HCT116 (cell line): ENCODE measurements at regions not wholly inside any gene's neighbourhood (a gene's known extent, or its start where the extent isn't known, plus 50 kb on each side); places are given as distances from the start of the nearest gene placed in this dataset.

Source experiments
- ATAC-seq: fragments of 200-7000 bp; cut with Tn5 transposase; 2 replicates; pipeline ENCODE4 v1.9.1; 2020; ENCODE audit warnings: mild to moderate bottlenecking, moderate library complexity
- BruUV-seq: library from RNA; stranded (reverse); fragments of 400-500 nt; replicated peaks from 2 replicates; lab custom pipeline; 2021; lab: Mats Ljungman, UMichigan
- CTCF ChIA-PET: fragments of 300-600 bp; sonication (Branson Sonifier 250); formaldehyde crosslinking; loops from one replicate; lab custom pipeline; 2021; ENCODE audit warnings: antibody characterized with exemption; lab: Charles Lee
- POLR2A ChIA-PET: fragments of 300-600, 350-600 bp; sonication (Branson Sonifier 250); formaldehyde crosslinking; loops from one replicate; lab custom pipeline; 2021; ENCODE audit warnings: antibody characterized with exemption; lab: Charles Lee
- RAD21 ChIA-PET, 2 experiments: fragments of 300-600 bp; sonication (Branson Sonifier 250); formaldehyde crosslinking; loops; one replicate each; lab custom pipeline; 2023; ENCODE audit warnings: low total read pairs in 2 of 2; ENCODE audit not compliant: uncharacterized antibody in 2 of 2, unreplicated experiment in 2 of 2, low non-redundant PET in 1 of 2; lab: Charles Lee
- DNase-seq: peaks from one replicate; pipeline ENCODE4 v3.0.0-alpha.2; 2010; ENCODE audit warnings: low read depth, low spot score
- H2AFZ ChIP-seq: fragments of 200-600 bp; shearing (Covaris generic), sonication (generic); 2 replicates; pipeline ENCODE4 v1.6.1; 2017; ENCODE audit warnings: low read depth, mixed run types, mixed read lengths, antibody characterized with exemption, low read length; ENCODE audit not compliant: poor library complexity, severe bottlenecking
- H3K27ac ChIP-seq: 2 replicates; pipeline ENCODE4 v1.5.1; 2012; ENCODE audit warnings: low read depth, low read length
- H3K27me3 ChIP-seq: fragments of 200-600 bp; sonication (generic); 2 replicates; pipeline ENCODE4 v1.6.1; 2016; ENCODE audit warnings: mixed run types, low read length, mixed read lengths; ENCODE audit not compliant: insufficient read depth
- H3K36me3 ChIP-seq, 2 experiments: fragments of 200-500 bp in 1 of 2; fragments of 200-600 bp in 1 of 2; sonication (Bioruptor generic) in 1 of 2; sonication (generic) in 1 of 2; 2 replicates each; pipeline versions ENCODE4 v1.5.1 to v1.6.1; 2014 to 2016; ENCODE audit warnings: low read length in 2 of 2, inconsistent platforms in 1 of 2, mixed read lengths in 1 of 2, mixed run types in 1 of 2; ENCODE audit not compliant: insufficient read depth in 2 of 2, control insufficient read depth in 1 of 2
- H3K4me1 ChIP-seq, 2 experiments: fragments of 200-600 bp in 1 of 2; sonication (generic) in 1 of 2; 2 replicates each; pipeline versions ENCODE4 v1.5.1 to v1.6.1; 2012 to 2017; ENCODE audit warnings: low read length in 2 of 2, inconsistent platforms in 1 of 2, mild to moderate bottlenecking in 1 of 2, mixed read lengths in 1 of 2, mixed run types in 1 of 2, moderate library complexity in 1 of 2; ENCODE audit not compliant: insufficient read depth in 2 of 2, control insufficient read depth in 1 of 2
- H3K4me2 ChIP-seq: fragments of 200-600 bp; sonication (generic); 2 replicates; pipeline ENCODE4 v1.6.1; 2017; ENCODE audit warnings: mixed run types, low read length, mixed read lengths
- H3K4me3 ChIP-seq, 2 experiments: fragments of 200-600 bp in 1 of 2; sonication (generic) in 1 of 2; replicated peaks in 1 of 2; 2 replicates each; pipeline ENCODE4 v1.5.1; 2011 to 2016; ENCODE audit warnings: low read length in 2 of 2, control low read depth in 1 of 2, low read depth in 1 of 2, mild to moderate bottlenecking in 1 of 2, mixed read lengths in 1 of 2, mixed run types in 1 of 2
- H3K79me2 ChIP-seq: fragments of 200-600 bp; sonication (generic); 2 replicates; pipeline ENCODE4 v1.6.1; 2017; ENCODE audit warnings: mild to moderate bottlenecking, mixed run types, low read length, moderate library complexity, mixed read lengths; ENCODE audit not compliant: insufficient read depth
- H3K9ac ChIP-seq: fragments of 200-600 bp; sonication (generic); 2 replicates; pipeline ENCODE4 v1.6.1; 2016; ENCODE audit warnings: low read length, mixed read lengths
- H3K9me2 ChIP-seq: fragments of 200-600 bp; sonication (generic), shearing (Covaris generic); 2 replicates; pipeline ENCODE4 v1.6.1; 2017; ENCODE audit warnings: mixed run types, mild to moderate bottlenecking, moderate library complexity; ENCODE audit not compliant: insufficient read depth
- H3K9me3 ChIP-seq, 2 experiments: fragments of 200-500 bp in 1 of 2; fragments of 200-600 bp in 1 of 2; sonication (Bioruptor generic) in 1 of 2; sonication (generic) in 1 of 2; 2 replicates each; pipeline ENCODE4 v1.6.1; 2014 to 2017; ENCODE audit warnings: low read length in 2 of 2, mixed read lengths in 2 of 2, inconsistent platforms in 1 of 2, low read depth in 1 of 2, mild to moderate bottlenecking in 1 of 2, mixed run types in 1 of 2, moderate library complexity in 1 of 2; ENCODE audit not compliant: control insufficient read depth in 1 of 2, insufficient read depth in 1 of 2
- H4K20me1 ChIP-seq: fragments of 200-600 bp; sonication (generic), shearing (Covaris generic); 2 replicates; pipeline ENCODE4 v1.6.1; 2017; ENCODE audit warnings: mixed run types, mild to moderate bottlenecking, moderate library complexity; ENCODE audit not compliant: insufficient read depth
- POLR2A ChIP-seq: IDR thresholded peaks from 2 replicates; pipeline ENCODE4 v1.7.0; 2011; ENCODE audit warnings: borderline replicate concordance; ENCODE audit not compliant: insufficient read depth, insufficient read length; ENCODE audit errors: extremely low read depth
- SRF ChIP-seq: IDR thresholded peaks from 2 replicates; pipeline ENCODE4 v1.6.1; 2012; ENCODE audit warnings: low read depth
- ZFX ChIP-seq: fragments of 450-650 bp; IDR thresholded peaks from 2 replicates; pipeline ENCODE4 v1.6.1; 2017
- intact Hi-C: fragments of 100-400 bp; cut with micrococcal nuclease; formaldehyde crosslinking; loops from 2 replicates; pipeline ENCODE4 v1.10.0; 2022
- TF ChIP-seq, protein P1 (sequence below): IDR thresholded peaks from 2 replicates; pipeline ENCODE4 v1.6.1; 2012; ENCODE audit warnings: low read depth
- TF ChIP-seq, protein P2 (sequence below): IDR thresholded peaks from 2 replicates; pipeline ENCODE4 v1.6.1; 2012
- TF ChIP-seq, protein P3 (sequence below), 3 experiments: fragments of 200-600 bp in 1 of 3; sonication (generic) in 1 of 3; IDR thresholded peaks in 2 of 3; conservative IDR thresholded peaks in 1 of 3; 2 replicates each; pipeline ENCODE4 v1.5.1; 2012 to 2017; ENCODE audit warnings: low read depth in 2 of 3, low read length in 2 of 3, antibody characterized with exemption in 1 of 3, borderline replicate concordance in 1 of 3, control low read depth in 1 of 3, mild to moderate bottlenecking in 1 of 3, mixed read lengths in 1 of 3, mixed run types in 1 of 3, moderate library complexity in 1 of 3; ENCODE audit not compliant: insufficient read depth in 1 of 3

DNA sequence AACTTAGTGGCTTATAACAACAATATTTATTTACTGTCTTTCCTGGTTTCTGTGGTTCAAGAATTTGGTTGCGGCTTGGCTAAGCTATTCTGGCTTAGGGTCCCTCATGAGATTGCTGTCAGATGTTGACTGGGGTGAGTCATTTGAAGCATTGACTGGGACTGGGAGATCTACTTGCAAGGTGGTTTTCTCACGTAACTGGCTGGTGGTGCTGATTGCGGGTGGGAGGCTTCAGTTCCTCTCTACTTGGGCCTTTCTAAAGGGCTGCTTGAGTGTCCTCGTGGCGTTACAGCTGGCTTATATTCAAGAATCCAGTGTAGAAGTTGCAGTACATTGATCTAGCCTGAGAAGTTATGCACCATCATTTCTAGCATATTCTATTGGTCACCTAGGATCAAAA is 218.5 kb upstream of the ELAVL2 start:
- no peaks in the 10 kb centered on the region for H3K79me2 ChIP-seq

More for the DNA sequence above, 218.5 kb upstream of the ELAVL2 start:
- RAD21 ChIA-PET: no interaction called here
- H2AFZ ChIP-seq: no peak overlapping the region
- H3K36me3 ChIP-seq: no peaks in the 10 kb centered on the region
- no peaks in the 10 kb centered on the region for H4K20me1 ChIP-seq
- no peaks in the 10 kb centered on the region for H3K27me3 ChIP-seq
- intact Hi-C loops: no loop called here
- no peak overlapping the region for H3K4me2 ChIP-seq
- H3K9ac ChIP-seq: no peak overlapping the region
- H3K4me3 ChIP-seq: no peak overlapping the region
- POLR2A ChIA-PET: no interaction called here
- DNase-seq (no peak), ATAC-seq (no peak)
- TF ChIP-seq, protein P1, sequence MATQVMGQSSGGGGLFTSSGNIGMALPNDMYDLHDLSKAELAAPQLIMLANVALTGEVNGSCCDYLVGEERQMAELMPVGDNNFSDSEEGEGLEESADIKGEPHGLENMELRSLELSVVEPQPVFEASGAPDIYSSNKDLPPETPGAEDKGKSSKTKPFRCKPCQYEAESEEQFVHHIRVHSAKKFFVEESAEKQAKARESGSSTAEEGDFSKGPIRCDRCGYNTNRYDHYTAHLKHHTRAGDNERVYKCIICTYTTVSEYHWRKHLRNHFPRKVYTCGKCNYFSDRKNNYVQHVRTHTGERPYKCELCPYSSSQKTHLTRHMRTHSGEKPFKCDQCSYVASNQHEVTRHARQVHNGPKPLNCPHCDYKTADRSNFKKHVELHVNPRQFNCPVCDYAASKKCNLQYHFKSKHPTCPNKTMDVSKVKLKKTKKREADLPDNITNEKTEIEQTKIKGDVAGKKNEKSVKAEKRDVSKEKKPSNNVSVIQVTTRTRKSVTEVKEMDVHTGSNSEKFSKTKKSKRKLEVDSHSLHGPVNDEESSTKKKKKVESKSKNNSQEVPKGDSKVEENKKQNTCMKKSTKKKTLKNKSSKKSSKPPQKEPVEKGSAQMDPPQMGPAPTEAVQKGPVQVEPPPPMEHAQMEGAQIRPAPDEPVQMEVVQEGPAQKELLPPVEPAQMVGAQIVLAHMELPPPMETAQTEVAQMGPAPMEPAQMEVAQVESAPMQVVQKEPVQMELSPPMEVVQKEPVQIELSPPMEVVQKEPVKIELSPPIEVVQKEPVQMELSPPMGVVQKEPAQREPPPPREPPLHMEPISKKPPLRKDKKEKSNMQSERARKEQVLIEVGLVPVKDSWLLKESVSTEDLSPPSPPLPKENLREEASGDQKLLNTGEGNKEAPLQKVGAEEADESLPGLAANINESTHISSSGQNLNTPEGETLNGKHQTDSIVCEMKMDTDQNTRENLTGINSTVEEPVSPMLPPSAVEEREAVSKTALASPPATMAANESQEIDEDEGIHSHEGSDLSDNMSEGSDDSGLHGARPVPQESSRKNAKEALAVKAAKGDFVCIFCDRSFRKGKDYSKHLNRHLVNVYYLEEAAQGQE: no peak
- TF ChIP-seq SRF (no peak), ZFX (no peak), POLR2A (no peak)
- TF ChIP-seq, protein P2, sequence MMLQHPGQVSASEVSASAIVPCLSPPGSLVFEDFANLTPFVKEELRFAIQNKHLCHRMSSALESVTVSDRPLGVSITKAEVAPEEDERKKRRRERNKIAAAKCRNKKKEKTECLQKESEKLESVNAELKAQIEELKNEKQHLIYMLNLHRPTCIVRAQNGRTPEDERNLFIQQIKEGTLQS: no peak
- TF ChIP-seq, protein P3, sequence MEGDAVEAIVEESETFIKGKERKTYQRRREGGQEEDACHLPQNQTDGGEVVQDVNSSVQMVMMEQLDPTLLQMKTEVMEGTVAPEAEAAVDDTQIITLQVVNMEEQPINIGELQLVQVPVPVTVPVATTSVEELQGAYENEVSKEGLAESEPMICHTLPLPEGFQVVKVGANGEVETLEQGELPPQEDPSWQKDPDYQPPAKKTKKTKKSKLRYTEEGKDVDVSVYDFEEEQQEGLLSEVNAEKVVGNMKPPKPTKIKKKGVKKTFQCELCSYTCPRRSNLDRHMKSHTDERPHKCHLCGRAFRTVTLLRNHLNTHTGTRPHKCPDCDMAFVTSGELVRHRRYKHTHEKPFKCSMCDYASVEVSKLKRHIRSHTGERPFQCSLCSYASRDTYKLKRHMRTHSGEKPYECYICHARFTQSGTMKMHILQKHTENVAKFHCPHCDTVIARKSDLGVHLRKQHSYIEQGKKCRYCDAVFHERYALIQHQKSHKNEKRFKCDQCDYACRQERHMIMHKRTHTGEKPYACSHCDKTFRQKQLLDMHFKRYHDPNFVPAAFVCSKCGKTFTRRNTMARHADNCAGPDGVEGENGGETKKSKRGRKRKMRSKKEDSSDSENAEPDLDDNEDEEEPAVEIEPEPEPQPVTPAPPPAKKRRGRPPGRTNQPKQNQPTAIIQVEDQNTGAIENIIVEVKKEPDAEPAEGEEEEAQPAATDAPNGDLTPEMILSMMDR (IDR thresholded peaks at IDR 0.05 in 2 of 3, conservative IDR thresholded peaks at IDR 0.05 in 1 of 3; ENCODE audit: borderline replicate concordance in 1 of 3, insufficient read depth in 1 of 3, low read depth in 2 of 3, low read length in 2 of 3): no peak
- TF ChIP-seq, all 23 proteins: peak for 0
- no TSS peak for BruUV-seq
- no peaks in the 10 kb centered on the region for H3K9me2 ChIP-seq
- CTCF ChIA-PET: no interaction called here
- no peaks in the 10 kb centered on the region for H3K4me1 ChIP-seq
- H3K9me3 ChIP-seq: peaks cover 6 to 23% of the 10 kb centered on the region in 2 experiments; a peak in 2 of 4 replicates
- H3K27ac ChIP-seq: no peak overlapping the region
